Fibroblast of skin of back (primary cell): ENCODE measurements at regions not wholly inside any gene's neighbourhood (a gene's known extent, or its start where the extent isn't known, plus 50 kb on each side); places are given as distances from the start of the nearest gene placed in this dataset.
"Not testable (repeated sequence)": the region's sequence is repeated elsewhere in the genome, so short reads cannot be mapped to it uniquely, and the experiment has no call there.

ENCODE experiments used
- DNase-seq: peaks from one replicate; pipeline ENCODE4 v3.0.0-alpha.2; 2013

DNA sequence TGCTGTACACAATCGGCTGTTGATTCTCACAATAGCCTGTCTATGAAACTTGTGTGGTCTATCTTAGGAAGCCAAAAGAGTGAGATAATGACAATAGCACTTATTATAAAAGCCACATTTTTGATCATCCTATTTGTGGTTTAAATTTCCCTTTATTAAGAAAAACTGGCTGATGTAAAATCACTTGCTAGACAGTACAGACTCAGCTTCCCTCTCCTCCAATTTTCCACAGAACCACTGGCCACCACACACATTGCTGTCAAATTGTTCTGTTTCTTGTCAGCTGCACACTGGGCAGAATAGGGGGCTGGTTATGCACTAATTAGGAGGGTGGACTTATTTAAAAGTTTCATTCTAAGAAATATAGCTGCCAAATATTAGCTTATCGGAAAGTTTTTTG lies 425.9 kb downstream of the EPHA3 start:
- DNase-seq = no peak

DNA sequence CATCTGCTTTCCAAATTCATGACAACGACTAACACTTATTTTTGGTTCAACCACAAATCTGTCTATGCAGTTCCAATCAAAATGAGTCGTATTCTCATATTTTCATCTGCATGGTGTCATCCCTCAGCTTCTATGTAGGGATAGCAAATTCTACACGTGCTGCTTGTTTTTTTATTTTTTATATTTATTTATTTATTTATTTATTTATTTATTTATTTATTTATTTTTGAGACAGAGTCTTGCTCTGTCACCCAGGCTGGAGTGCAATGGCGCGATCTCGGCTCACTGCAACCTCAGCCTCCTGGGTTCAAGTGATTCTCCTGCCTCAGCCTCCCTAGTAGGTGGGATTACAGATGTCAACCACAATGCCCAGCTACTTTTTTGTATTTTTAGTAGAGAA lies 447.2 kb downstream of the EPHA3 start:
- not testable (repeated sequence) for DNase-seq

DNA sequence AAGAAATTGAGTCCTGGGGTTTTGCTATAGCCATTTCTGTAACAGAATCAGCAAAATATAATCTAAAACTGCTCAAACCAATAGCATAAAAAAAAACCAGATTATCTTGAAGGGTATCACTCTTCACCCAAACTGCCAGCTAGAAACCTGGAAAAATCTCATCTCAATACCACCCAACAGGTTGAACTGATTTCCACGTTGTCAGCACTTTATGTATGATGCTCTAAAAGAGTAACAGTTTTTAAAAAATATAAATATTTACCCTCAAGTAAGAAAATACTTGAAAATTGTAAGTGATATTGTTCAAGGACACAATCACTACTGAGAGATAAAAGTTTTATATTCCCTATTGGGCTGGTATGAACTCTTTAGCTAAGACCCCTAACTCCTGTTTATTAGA lies 451.3 kb downstream of the EPHA3 start:
- no peak for DNase-seq

DNA sequence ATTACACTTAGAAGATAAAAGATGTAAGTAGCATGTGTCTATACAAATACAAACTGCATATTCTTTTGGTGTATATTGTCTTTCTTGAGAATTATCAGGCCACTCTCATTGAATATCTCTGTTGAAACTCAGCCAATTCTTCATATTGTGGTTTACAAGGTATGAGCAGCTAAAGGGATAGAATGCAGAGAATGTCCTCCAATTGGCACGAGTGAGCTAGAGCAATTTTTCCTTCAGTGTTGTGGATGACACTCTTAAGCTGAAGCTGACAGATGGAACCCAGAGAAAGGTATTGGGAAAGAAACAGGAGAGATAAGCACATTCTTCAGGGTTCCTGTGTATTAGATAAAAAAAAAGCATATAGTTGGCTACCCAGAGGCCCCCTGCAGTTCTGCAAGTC lies 453.1 kb downstream of the EPHA3 start:
- DNase-seq = peak; percentile 54

DNA sequence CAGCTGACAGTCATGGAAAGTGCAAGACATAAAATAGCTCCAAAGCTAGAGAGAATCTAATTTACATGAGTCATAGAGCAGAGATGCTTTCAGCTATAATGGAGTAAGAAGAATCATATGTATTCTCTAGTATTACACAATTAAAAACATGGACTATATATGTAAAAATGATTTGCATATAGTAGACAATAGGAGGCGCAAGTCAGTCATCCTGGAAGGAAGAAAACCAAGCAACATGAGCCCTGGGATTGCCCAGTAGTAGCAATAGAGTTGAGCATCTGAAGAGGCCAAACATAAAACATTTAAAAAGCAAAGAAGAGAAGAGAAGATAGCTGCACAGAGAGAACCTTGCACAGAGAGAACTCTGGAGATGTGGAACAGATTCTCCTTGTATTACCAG lies 455.0 kb downstream of the EPHA3 start:
- no peak for DNase-seq

DNA sequence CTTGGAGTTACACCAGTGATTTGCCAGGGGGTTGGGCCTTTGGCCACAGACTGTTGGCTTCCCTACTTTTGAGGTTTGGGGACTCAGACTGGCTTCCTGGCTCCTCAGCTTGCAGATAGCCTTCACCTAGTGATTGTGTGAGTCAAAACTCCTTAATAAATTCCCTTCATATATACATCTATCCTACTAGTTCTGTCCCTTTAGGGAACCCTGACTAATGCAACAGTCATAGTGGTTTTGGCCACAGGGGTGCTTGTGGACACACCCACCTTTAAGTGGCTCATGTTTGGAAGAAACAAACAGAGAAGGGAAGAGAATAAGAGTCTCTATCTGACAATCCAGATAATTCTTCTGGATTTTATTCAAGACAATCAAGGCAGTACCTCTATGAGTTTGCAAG lies 457.7 kb downstream of the EPHA3 start:
- DNase-seq = peak; percentile 24

DNA sequence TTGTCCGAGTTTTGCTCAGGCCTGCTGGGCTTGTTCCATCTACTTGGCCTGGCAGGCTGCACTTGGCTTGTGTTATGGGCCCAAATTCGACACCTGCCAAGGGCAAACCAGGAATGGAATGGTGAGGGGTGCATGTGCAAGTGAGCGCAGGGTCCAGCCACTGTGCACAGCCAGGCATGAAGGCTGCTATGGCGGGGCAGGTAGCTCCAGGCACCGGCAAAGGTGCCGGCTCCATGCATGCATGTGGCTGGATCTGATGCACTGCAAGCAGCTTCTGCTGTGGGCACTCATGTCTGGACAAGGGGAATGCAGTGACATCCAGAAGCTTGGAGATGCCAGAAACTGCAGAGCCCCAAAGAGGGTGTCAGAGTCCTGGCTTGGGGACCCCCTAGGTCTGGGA lies 463.0 kb downstream of the EPHA3 start:
- DNase-seq = no peak

DNA sequence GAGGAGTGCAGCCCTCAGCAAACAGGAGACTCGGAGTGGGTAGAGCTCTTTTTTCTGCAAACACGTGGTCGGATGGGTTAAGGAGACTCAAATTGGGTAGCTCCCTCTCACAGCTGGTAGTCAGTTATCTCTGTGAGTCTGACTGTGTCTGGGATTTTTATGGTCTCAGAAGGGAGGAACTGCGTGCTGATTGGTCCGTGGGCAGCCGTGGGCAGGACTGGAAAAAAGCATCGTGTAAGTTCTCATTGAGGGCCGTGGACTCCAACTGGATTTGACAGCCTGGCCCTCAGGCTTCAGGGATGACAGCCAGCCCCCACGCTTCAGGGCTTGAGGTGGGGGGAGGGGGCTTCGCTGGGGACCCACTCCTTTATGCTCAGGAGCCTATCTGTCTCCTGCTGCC lies 463.9 kb downstream of the EPHA3 start:
- no peak for DNase-seq

DNA sequence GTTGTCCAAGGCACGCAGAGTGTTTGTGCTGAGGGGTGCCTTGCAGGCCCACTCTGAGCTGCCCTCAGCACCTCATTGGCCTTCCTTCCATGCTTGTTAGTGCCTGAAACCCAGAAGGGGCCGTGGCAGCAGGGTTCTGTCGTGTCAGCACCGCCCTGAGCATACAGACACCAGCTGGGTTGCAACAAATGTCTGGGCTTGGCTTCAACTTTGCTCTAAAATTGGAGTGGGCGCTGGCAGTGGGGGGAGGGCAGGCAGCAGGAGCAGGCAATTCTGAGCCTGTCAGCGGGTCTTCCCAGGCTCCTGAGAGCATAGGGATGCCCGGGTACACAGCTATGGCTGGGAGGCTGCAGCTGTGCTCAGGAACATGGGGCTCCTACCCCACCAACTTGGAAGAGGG lies 464.3 kb downstream of the EPHA3 start:
- DNase-seq = no peak

DNA sequence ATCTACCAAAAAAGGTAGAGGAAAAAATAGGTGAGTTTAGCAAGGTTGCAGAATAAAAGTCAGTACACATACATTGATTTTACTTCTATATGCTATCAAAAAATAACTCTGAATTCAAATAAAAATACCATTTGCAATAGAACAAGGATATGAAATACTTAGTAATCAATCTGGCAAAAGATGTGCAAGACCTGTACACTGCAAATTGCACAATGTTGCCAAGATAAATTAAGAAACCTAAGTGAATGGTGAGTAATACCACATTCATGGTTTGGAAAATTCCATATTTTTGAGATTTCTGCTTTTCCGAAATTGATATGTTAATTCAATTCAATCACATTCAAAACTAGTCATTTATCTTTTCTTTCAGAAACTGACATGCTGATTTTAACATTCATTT lies 464.8 kb downstream of the EPHA3 start:
- no peak for DNase-seq

DNA sequence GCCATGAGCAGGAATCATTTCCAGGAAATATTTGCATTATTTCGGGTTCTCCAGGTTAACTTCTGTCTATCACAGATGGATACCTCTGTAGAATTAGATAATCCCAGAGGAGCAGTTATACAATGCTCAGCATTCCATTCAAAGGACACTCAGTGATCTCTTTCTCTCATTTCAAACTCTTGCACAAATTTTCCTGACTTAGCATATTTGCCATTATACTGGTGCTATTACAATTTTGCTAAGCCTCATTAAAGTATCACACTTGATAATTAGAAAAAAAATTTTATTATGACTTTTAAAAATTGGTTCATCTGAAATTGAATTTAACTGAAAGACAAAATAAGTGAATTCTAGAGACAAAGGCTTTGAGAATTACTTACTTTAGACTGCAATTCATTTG lies 469.0 kb downstream of the EPHA3 start:
- DNase-seq = no peak

DNA sequence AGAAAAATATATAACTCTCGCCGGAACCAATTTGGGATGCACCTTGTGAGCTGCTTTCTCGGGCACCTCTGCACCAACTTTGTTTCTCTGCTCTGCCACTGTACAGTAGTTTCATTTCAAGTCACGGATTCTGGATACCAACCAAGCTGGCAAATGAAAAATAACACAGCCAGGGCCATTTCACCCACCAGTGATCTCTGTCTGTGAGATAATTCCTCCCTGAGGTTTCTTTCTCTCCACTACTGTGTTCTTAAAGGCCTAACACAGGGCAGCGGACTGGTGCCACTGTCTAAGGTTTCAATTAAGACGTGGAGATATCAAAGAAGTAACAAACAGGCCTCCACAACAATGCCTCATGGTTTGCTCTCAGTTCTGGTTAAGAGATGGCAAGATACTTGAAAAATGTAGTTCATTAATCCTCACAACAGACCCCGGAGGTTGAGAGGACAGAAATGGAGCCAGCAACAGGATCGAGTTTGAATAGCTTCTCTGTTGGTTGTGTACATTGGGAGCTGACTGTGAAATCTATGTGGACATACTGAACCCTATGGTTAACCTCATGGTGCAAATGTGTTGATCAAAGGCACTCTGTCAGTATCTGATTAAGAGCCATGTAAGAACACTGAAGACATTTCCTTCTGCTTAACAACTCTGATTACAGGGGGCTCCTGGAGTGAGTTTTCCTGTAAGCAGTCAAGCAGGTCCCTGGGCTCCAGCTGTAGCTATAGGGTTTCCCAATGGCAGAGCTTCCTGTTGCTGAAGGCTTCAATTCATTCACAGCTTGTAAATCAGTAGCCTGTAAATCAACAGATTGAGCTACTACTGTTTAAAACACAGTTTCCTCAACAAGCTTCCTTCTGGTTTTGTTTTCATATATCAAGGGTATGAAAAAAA lies 470.5 kb downstream of the EPHA3 start:
- no peak for DNase-seq

DNA sequence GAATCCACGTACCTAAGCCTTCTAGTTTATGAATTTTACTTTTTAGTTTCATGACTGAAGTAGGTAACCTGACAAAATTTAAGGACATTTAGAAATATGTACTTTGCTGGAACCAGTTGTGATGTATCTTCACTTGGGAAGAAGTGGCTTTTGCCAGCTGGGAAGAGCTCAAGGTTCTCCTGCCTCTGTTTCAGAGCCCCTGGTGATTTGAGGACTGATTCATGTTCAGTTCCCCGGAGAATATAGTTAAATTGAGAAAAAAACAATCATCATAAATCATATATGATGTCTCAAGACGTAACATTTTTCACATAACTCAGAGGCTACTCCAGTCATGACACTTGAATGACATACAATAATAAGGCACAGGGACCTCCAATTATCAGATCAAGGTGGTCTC lies 473.4 kb downstream of the EPHA3 start:
- no peak for DNase-seq

DNA sequence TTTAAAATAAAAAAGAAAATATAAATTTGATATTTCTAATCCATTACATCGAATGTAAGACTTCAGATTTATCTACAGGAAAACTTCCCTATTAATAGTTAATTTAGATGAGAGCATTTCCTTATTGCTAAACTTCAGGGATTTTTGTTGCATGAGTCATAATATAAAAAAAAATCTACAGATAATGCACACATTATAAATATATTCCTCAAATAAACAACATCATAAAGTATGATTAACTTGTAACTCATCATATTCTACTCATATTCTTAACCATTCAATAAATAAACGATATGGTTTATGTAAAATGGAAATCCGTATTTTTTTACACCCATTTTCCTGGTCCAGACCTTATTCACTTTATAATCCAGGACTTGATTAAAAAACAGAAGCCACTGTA lies 477.0 kb downstream of the EPHA3 start:
- peak; percentile 4 for DNase-seq

DNA sequence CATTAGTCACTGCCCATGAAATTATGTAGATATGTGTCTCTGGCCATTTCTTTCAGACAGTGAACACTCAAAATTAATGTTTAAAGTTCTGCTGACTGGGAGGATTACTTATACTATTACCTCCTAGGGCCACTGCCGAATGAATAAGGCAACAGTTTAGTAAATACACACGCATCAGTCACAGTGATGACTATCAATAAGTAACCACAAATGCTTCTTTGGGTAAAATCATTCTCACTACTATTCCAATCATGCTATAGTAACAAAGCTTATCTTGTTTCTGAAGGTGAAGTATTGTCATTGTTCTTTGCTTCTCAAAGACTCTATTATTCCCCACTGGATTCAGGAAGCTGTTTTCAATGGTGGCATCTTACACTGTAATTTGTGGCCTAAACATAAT lies 478.8 kb downstream of the EPHA3 start:
- DNase-seq = no peak

DNA sequence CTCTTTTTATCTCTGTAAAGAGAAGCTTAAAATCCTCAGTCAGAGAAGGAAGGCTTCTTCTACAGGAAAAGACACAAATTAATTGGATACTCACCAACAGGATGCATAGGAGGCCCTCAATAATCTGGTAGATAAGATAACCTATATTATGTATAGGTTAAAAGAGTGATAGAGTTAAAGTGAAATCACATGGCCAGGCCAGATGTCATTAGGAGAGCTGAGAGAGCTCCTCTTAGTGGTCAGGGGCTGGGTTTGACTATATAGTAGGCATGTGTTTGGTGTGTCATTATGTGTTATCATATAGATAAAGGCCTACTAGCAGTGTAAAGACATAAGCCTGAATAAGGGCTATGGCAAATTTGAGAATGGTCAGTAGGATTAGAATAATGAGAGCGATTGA lies 479.3 kb downstream of the EPHA3 start:
- DNase-seq = no peak

DNA sequence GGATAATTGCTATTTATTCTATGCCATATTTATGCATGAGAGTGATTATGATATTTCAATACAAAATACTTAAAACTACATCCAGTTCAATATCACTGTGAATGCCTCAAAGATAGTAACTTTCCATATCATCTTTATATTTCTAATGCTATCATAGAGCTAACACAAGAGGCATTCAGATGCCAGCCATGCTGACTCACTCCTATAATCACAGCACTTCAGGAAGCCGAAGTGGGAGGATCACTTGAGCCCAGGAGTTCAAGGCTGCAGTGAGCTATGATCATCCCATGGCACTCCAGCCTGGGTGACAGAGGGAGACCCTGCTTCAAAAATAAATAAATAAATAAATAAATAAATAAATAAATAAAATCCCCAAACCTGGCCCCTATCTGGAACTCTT lies 498.7 kb downstream of the EPHA3 start:
- peak; percentile 5 for DNase-seq

DNA sequence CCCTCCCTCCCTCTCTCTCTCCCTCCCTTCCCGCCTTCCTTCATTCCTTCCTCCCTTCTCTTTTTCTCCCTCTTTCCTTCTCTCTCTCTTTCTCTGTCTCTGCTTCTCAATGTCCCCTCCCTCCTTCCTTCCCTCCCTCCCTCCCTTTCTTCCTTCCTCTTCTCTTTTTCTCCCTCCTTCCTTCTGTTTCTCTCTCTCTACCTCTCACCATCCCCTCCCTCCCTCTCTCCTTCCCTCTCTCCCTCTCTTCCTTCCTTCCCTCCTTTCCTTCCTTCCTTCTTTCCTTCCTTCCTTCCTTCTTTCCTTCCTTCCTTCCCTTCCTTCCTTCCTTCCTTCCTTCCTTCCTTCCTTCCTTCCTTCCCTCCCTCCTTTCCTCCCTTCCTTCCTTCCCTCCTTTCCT lies 504.6 kb downstream of the EPHA3 start:
- DNase-seq = no peak

DNA sequence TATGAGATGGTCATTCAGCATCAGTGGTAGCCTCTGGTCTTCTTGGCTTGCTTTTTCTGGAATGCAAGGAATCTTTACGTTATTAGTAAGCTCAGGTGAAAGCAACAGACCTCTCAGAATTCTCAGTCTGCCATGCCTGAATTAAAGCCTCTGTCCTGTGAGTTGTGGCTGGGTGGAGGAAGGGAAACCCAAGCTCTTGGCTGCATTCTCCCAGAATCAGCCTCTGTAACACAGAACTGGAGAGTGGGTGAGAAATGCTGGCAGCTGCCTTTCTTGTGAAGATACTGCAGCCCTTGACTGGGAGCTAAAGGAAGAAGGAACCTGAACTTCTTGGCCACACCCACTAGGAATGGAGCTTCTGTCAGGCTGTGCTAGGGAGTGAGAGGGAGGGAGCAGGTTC lies 505.8 kb downstream of the EPHA3 start:
- DNase-seq = no peak

DNA sequence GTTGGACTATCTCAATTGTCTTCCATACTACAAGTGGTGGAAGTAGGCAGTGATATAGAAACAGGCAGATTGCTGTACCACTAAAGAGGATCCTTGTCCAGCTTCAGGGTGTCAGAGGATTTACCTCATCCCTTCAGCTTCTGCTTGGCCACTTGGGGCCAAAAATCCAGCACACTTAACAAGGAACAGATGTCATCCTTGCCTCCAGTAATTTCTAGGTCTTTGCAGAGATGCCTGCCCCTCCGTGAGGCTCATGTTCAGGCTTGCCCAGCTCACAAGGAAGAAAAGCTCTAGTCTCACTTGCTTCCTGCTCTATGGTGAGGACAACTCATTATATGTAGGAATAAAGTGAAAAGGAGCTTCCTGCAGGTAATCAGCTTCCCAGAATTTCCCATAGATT lies 510.3 kb downstream of the EPHA3 start:
- DNase-seq = no peak

DNA sequence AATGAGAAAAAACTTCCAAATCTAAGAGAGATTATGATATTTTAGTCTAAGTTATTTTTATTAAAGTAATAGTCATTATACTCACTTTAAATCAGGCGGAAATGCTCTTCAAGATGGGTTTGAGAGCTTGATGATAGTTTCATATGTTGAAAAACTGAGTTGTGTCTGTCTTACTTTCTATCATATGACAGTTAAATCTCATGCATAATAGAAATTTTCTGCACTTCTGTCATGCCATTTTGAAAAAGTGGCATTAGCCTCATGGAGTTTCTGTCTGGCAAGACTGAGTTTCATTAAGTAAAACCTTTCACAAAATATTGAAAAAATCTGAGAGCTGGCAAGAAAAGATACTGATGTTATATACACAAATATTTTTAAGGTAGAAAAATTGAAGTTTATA lies 511.8 kb downstream of the EPHA3 start:
- no peak for DNase-seq

DNA sequence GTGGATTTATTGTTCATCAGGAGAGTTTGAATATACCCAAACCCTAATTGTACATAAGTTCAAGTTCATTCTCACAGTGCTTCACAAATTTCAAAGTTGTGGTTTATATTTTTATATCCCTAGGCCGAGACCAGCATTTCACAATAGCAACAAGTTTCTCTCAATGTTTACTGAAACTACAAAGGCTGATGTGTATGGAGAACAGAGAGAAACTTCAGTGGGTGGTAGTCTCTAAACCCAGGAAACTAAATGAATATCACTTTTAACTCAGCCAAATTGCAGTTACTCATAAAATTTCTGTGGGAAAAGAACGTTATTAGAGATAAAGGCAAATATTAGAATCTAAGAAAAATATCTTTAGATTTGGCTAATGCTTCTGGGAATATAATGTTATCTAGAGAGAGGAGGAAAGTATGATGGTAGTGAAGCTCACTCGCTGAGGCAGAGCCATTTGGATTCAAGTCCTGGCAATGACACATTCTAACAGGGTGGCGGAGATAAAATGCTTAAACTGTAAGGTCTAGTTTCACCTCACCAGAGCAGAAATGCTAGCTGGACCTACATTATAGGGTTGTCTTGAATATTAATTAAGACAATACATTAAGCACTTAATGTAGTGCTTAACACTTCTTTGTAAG lies 514.8 kb downstream of the EPHA3 start:
- DNase-seq = no peak

DNA sequence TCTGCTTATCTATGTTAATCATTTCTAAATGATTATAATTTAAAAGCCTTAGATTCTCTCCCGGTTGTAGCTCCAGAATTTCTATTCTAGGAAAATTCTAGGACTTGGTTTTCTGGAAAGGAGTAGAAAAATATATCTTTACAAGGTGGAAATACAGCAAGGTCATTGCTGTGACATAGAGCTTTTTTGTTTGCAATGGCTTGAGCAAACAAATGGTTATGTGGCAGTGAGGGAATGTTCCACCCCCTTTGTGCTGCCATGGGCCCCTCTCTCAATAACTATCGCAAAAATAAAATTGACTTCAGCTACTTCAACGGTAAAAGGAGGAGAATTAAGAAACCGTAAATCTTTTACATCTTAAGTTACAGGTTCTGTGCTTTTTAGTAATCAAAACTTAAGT lies 517.1 kb downstream of the EPHA3 start:
- DNase-seq = no peak

DNA sequence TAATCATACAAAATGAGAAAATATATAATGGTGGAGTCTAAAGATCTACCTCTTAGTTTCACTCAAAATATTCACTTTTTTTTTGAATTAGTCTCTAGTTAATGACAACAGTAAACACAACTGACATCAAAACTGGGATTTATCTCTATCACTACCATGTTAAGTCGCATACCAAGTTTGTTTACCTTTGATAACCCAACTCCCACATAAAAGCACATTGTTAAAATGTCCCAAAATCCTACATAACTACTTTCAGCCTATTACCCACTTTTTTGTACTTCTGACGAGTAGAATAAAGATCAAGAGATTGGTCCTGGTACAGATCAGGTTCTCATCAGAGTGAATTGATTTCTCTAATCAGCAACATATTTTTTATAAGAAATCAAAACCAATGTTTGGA lies 518.5 kb downstream of the EPHA3 start:
- DNase-seq = no peak
